HepG2 (cell line): ENCODE measurements at regions not wholly inside any gene's neighbourhood (a gene's known extent, or its start where the extent isn't known, plus 50 kb on each side); places are given as distances from the start of the nearest gene placed in this dataset.
A peak's percentile ranks its signal among the peaks of the same experiment; 100 is the strongest.

Source experiments
- ATAC-seq: fragments of 200-7000 bp; cut with Tn5 transposase; 3 replicates; pipeline ENCODE4 v1.9.1; 2020; ENCODE audit warnings: mild to moderate bottlenecking, moderate library complexity
- BruUV-seq: library from RNA; stranded (reverse); fragments of 400-500 nt; replicated peaks from 2 replicates; lab custom pipeline; 2021; lab: Mats Ljungman, UMichigan
- CTCF ChIA-PET: fragments of 300-600 bp; formaldehyde crosslinking; extraction: SDS; loops from one replicate; lab custom pipeline; 2021; ENCODE audit warnings: low total read pairs, inconsistent platforms, low intra/inter-chr PET ratio; lab: Yijun Ruan, JAX
- POLR2A ChIA-PET: fragments of 350-600 bp; sonication (Branson Sonifier 250); formaldehyde crosslinking; loops from one replicate; lab custom pipeline; 2020; ENCODE audit warnings: antibody characterized with exemption, inconsistent platforms; lab: Yijun Ruan, JAX
- DNase-seq: peaks from one replicate; pipeline ENCODE4 v3.0.0-alpha.2; 2015; ENCODE audit warnings: low spot score
- FAIRE-seq: peaks from 3 replicates; lab custom pipeline; 2011; peaks lifted over from hg19 to GRCh38; lab: Jason Lieb, UNC
- H2AFZ ChIP-seq: one replicate; pipeline ENCODE4 v1.6.1; 2011; ENCODE audit warnings: low read length, inconsistent platforms
- H3K27ac ChIP-seq: fragments of 300-600 bp; 3 replicates; pipeline ENCODE4 v1.8.0; 2011; ENCODE audit warnings: mixed run types, mild to moderate bottlenecking, mixed read lengths, low read length, inconsistent platforms; ENCODE audit not compliant: insufficient read depth; ENCODE audit errors: extremely low read length
- H3K27me3 ChIP-seq, 2 experiments: fragments of 200-600 bp in 1 of 2; 2 replicates in 1 of 2; 3 replicates in 1 of 2; pipeline versions ENCODE4 v1.6.0 to v1.8.0; 2011; ENCODE audit warnings: low read length in 2 of 2, mild to moderate bottlenecking in 2 of 2, moderate library complexity in 2 of 2, inconsistent platforms in 1 of 2; ENCODE audit not compliant: insufficient read depth in 2 of 2, control insufficient read depth in 1 of 2
- H3K36me3 ChIP-seq, 2 experiments: fragments of 200-600 bp in 1 of 2; replicated peaks in 1 of 2; 2 replicates in 1 of 2; 3 replicates in 1 of 2; pipeline versions ENCODE4 v1.5.1 to v1.8.0; 2011; ENCODE audit warnings: low read length in 2 of 2, inconsistent platforms in 1 of 2; ENCODE audit not compliant: insufficient read depth in 2 of 2, control insufficient read depth in 1 of 2
- H3K4me1 ChIP-seq: 2 replicates; pipeline ENCODE4 v1.5.1; 2012; ENCODE audit warnings: low read length, inconsistent platforms; ENCODE audit not compliant: insufficient read depth
- H3K4me2 ChIP-seq: 2 replicates; pipeline ENCODE4 v1.6.0; 2011; ENCODE audit warnings: low read depth, low read length, inconsistent platforms
- H3K4me3 ChIP-seq, 3 experiments: fragments of 200-600 bp in 1 of 3; sonication (generic), shearing (Covaris generic) in 1 of 3; replicated peaks in 1 of 3; 2 replicates each; pipeline ENCODE4 v1.5.1; 2011 to 2016; ENCODE audit warnings: low read length in 3 of 3, inconsistent platforms in 2 of 3, low read depth in 2 of 3, mild to moderate bottlenecking in 2 of 3, control low read depth in 1 of 3, mixed read lengths in 1 of 3; ENCODE audit not compliant: insufficient read depth in 1 of 3
- H3K79me2 ChIP-seq: one replicate; pipeline ENCODE4 v1.6.1; 2011; ENCODE audit warnings: low read length, inconsistent platforms; ENCODE audit not compliant: insufficient read depth
- H3K9ac ChIP-seq: 2 replicates; pipeline ENCODE4 v1.6.0; 2011; ENCODE audit warnings: mild to moderate bottlenecking, low read depth, low read length, inconsistent platforms; ENCODE audit not compliant: insufficient read depth
- H3K9me3 ChIP-seq: 2 replicates; pipeline ENCODE4 v1.5.1; 2012; ENCODE audit warnings: mild to moderate bottlenecking, low read length
- H4K20me1 ChIP-seq: 2 replicates; pipeline ENCODE4 v1.6.0; 2011; ENCODE audit warnings: inconsistent platforms, mild to moderate bottlenecking, low read length, moderate library complexity; ENCODE audit not compliant: insufficient read depth
- BRCA1 ChIP-seq: sonication (generic); formaldehyde crosslinking; IDR thresholded peaks from 2 replicates; pipeline ENCODE4 v1.4.0; 2020; ENCODE audit warnings: missing genetic modification reagents
- FOXO1 ChIP-seq: sonication (generic); formaldehyde crosslinking; IDR thresholded peaks from 2 replicates; pipeline ENCODE4 v1.4.0; 2020; ENCODE audit warnings: missing genetic modification reagents
- KAT8 ChIP-seq: IDR thresholded peaks from 2 replicates; pipeline ENCODE4 v1.6.1; 2016; ENCODE audit warnings: missing genetic modification reagents, missing compliant biosample characterization
- KMT2B ChIP-seq: IDR thresholded peaks from 2 replicates; pipeline ENCODE4 v1.6.1; 2016; ENCODE audit warnings: missing genetic modification reagents, missing compliant biosample characterization
- MLLT10 ChIP-seq: sonication (generic); formaldehyde crosslinking; IDR thresholded peaks from 2 replicates; pipeline ENCODE4 v1.4.0; 2020; ENCODE audit warnings: missing genetic modification reagents
- NFATC3 ChIP-seq: sonication (generic); formaldehyde crosslinking; IDR thresholded peaks from 2 replicates; pipeline ENCODE4 v1.5.1; 2020; ENCODE audit warnings: mild to moderate bottlenecking, missing genetic modification reagents
- NR3C1 ChIP-seq: sonication (generic); formaldehyde crosslinking; IDR thresholded peaks from 2 replicates; pipeline ENCODE4 v1.4.0; 2020; ENCODE audit warnings: missing genetic modification reagents
- RORA ChIP-seq: sonication (generic); formaldehyde crosslinking; IDR thresholded peaks from 2 replicates; pipeline ENCODE4 v1.5.0; 2020; ENCODE audit warnings: mild to moderate bottlenecking, missing genetic modification reagents, moderate library complexity
- RXRA ChIP-seq: sonication (generic); formaldehyde crosslinking; IDR thresholded peaks from 2 replicates; pipeline ENCODE4 v1.5.1; 2020; ENCODE audit warnings: missing genetic modification reagents
- SYNCRIP ChIP-seq: fragments of 200-400 bp; formaldehyde crosslinking; IDR thresholded peaks from 2 replicates; pipeline ENCODE4 v1.6.1; 2018; ENCODE audit warnings: mild to moderate bottlenecking, low read depth, low read length; ENCODE audit not compliant: insufficient read depth
- TCF7 ChIP-seq: sonication (generic); IDR thresholded peaks from 2 replicates; pipeline ENCODE4 v1.6.1; 2016; ENCODE audit warnings: antibody characterized with exemption, low read depth
- TP53 ChIP-seq: sonication (generic); formaldehyde crosslinking; conservative IDR thresholded peaks from 2 replicates; pipeline ENCODE4 v1.4.0; 2020; ENCODE audit warnings: missing genetic modification reagents
- ZBTB1 ChIP-seq: sonication (generic); formaldehyde crosslinking; IDR thresholded peaks from 2 replicates; pipeline ENCODE4 v1.4.0; 2020; ENCODE audit warnings: missing genetic modification reagents, borderline replicate concordance
- ZC3H4 ChIP-seq: sonication (generic); formaldehyde crosslinking; IDR thresholded peaks from 2 replicates; pipeline ENCODE4 v1.4.0; 2020; ENCODE audit warnings: missing genetic modification reagents, borderline replicate concordance
- ZNF350 ChIP-seq: sonication (generic); formaldehyde crosslinking; IDR thresholded peaks from 2 replicates; pipeline ENCODE4 v1.4.0; 2020; ENCODE audit warnings: mild to moderate bottlenecking, low read depth, missing genetic modification reagents, borderline replicate concordance
- ZNF550 ChIP-seq: sonication (generic); formaldehyde crosslinking; IDR thresholded peaks from 2 replicates; pipeline ENCODE4 v1.4.0; 2020; ENCODE audit warnings: mild to moderate bottlenecking, missing genetic modification reagents, borderline replicate concordance
- ZNF577 ChIP-seq: sonication (generic); formaldehyde crosslinking; IDR thresholded peaks from 2 replicates; pipeline ENCODE4 v1.4.0; 2020; ENCODE audit warnings: mild to moderate bottlenecking, low read depth, missing genetic modification reagents, borderline replicate concordance
- WGBS: methylation state at CpG from one replicate; pipeline ENCODE4 v1.1.6; 2017; ENCODE audit warnings: low lambda C conversion rate; 5-methylcytosine and 5-hydroxymethylcytosine counted together
- in situ Hi-C: cut with HindIII; loops from 2 replicates; pipeline ENCODE4 v1.10.0; 2017; ENCODE audit warnings: low pct_unique_long_range_greater_than_20kb; ENCODE audit not compliant: extremely low pct_ligation_motif_present
- intact Hi-C: fragments of 100-400 bp; cut with micrococcal nuclease; formaldehyde crosslinking; loops from one replicate; pipeline ENCODE4 v1.10.0; 2022; ENCODE audit not compliant: unreplicated experiment
- TF ChIP-seq, protein P1 (sequence below): sonication (generic); formaldehyde crosslinking; IDR thresholded peaks from 2 replicates; pipeline ENCODE4 v1.4.0; 2020; ENCODE audit warnings: mild to moderate bottlenecking, missing genetic modification reagents
- TF ChIP-seq, protein P2 (sequence below): sonication (generic); formaldehyde crosslinking; IDR thresholded peaks from 2 replicates; pipeline ENCODE4 v1.5.0; 2020; ENCODE audit warnings: missing genetic modification reagents

DNA sequence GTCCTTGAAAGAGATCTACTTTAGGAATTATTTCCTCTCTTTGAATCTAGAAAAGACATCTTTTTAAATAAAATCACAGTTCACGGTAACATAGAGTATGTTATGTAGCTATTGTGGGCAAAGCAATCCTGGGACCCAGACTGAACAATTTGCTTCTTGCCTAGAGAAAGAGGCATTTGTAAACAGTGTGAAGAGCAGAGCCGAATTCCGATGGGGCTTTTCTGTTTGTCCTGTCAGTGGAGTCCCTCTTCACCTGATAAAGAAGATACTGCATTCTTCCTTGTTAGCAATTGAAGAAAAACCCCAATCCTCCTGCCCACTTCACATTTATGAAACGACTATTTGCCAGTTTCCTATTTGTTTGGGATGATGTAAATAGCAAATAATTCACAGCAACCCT lies 462.9 kb downstream of the WDR72 start:
- peak; percentile 18 for DNase-seq
- Histone ChIP-seq H3K9me3 (no peaks in the 10 kb centered on the region), H3K9ac (no peak overlapping the region), H3K4me3 (no peak overlapping the region), H3K79me2 (no peaks in the 10 kb centered on the region), H3K27me3 (no peaks in the 10 kb centered on the region; a peak in 1 of 5 replicates), H2AFZ (no peak overlapping the region), H3K4me1 (peaks cover 23% of the 10 kb centered on the region), H3K36me3 (no peaks in the 10 kb centered on the region), H3K4me2 (no peak overlapping the region), H3K27ac (no peak overlapping the region), H4K20me1 (no peaks in the 10 kb centered on the region)
- ATAC-seq, result peak; percentile 51; the same call in 1 of the 3 replicates
- ChIA-PET POLR2A (no interaction called here), CTCF (no interaction called here)
- in situ Hi-C loops (no loop called here), intact Hi-C loops (no loop called here)
- TF ChIP-seq BRCA1 (CRISPR knock-in tag) (no peak), TP53 (CRISPR knock-in tag) (no peak), ZNF577 (CRISPR knock-in tag) (no peak)
- FAIRE-seq, result no peak
- no TSS peak for BruUV-seq
- WGBS, result 6% methylated on average over 4 of the region's 4 CpGs

- H3K79me2 ChIP-seq, result no peaks in the 10 kb centered on the region
- no peak for TF ChIP-seq RXRA (CRISPR knock-in tag)
- no peak for TF ChIP-seq NR3C1 (CRISPR knock-in tag)
- TF ChIP-seq KAT8 (CRISPR knock-in tag), result no peak
- no peak for TF ChIP-seq FOXO1 (CRISPR knock-in tag)
- TF ChIP-seq, protein P1, sequence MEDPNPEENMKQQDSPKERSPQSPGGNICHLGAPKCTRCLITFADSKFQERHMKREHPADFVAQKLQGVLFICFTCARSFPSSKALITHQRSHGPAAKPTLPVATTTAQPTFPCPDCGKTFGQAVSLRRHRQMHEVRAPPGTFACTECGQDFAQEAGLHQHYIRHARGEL (CRISPR knock-in tag), result no peak
- TF ChIP-seq NFATC3 (CRISPR knock-in tag), result no peak
- TF ChIP-seq ZC3H4 (CRISPR knock-in tag), result no peak
- no peak for TF ChIP-seq SYNCRIP
- TF ChIP-seq ZBTB1 (CRISPR knock-in tag), result no peak
- TF ChIP-seq TCF7, result no peak
- TF ChIP-seq MLLT10 (CRISPR knock-in tag), result no peak
- TF ChIP-seq, protein P2, sequence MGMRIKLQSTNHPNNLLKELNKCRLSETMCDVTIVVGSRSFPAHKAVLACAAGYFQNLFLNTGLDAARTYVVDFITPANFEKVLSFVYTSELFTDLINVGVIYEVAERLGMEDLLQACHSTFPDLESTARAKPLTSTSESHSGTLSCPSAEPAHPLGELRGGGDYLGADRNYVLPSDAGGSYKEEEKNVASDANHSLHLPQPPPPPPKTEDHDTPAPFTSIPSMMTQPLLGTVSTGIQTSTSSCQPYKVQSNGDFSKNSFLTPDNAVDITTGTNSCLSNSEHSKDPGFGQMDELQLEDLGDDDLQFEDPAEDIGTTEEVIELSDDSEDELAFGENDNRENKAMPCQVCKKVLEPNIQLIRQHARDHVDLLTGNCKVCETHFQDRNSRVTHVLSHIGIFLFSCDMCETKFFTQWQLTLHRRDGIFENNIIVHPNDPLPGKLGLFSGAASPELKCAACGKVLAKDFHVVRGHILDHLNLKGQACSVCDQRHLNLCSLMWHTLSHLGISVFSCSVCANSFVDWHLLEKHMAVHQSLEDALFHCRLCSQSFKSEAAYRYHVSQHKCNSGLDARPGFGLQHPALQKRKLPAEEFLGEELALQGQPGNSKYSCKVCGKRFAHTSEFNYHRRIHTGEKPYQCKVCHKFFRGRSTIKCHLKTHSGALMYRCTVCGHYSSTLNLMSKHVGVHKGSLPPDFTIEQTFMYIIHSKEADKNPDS (CRISPR knock-in tag), result no peak
- no peak for TF ChIP-seq RORA (CRISPR knock-in tag)
- no peak for TF ChIP-seq ZNF550 (CRISPR knock-in tag)
- no peak for TF ChIP-seq KMT2B (CRISPR knock-in tag)
- TF ChIP-seq ZNF350, result no peak
- TF ChIP-seq, all 625 proteins: peak for 0
- DNase-seq (no peak), ATAC-seq (no peak), FAIRE-seq (no peak)
- intact Hi-C loops, result no loop called here
- Histone ChIP-seq H3K4me1 (peaks cover 23% of the 10 kb centered on the region), H2AFZ (no peak overlapping the region), H3K9me3 (no peaks in the 10 kb centered on the region), H4K20me1 (no peaks in the 10 kb centered on the region), H3K27me3 (no peaks in the 10 kb centered on the region; a peak in 1 of 5 replicates), H3K27ac (no peak overlapping the region), H3K4me3 (no peak overlapping the region), H3K9ac (no peak overlapping the region), H3K36me3 (no peaks in the 10 kb centered on the region), H3K4me2 (no peak overlapping the region)
- no TSS peak for BruUV-seq
- ChIA-PET CTCF (no interaction called here), POLR2A (no interaction called here)
- in situ Hi-C loops, result no loop called here
- WGBS, result 60% methylated on average over 5 of the region's 5 CpGs
Measured at GRCh38 chr15:53295574-53295973, 463.9 kb downstream of the WDR72 start.
